Hepatocyte (in vitro differentiated cells): ENCODE measurements at regions not wholly inside any gene's neighbourhood (a gene's known extent, or its start where the extent isn't known, plus 50 kb on each side); places are given as distances from the start of the nearest gene placed in this dataset.

Experiments
- CTCF ChIP-seq: fragments of 200-600 bp; sonication (generic); IDR thresholded peaks from 2 replicates; pipeline ENCODE4 v1.5.1; 2016; ENCODE audit warnings: antibody characterized with exemption, mild to moderate bottlenecking; ENCODE audit not compliant: poor library complexity
- EZH2 ChIP-seq: fragments of 200-600 bp; sonication (generic); IDR thresholded peaks from 2 replicates; pipeline ENCODE4 v1.6.1; 2016; ENCODE audit warnings: antibody characterized with exemption, mild to moderate bottlenecking, borderline replicate concordance

- TF ChIP-seq CTCF (no peak), EZH2 (no peak)
These were observed 146.4 kb downstream of the ACER2 start for GRCh38 chr9:19555214-19555613.
